Stomach (tissue), 4 donors: ENCODE measurements at regions not wholly inside any gene's neighbourhood (a gene's known extent, or its start where the extent isn't known, plus 50 kb on each side); places are given as distances from the start of the nearest gene placed in this dataset.

Experiments used
- POLR2A ChIP-seq, 4 donors: fragments of 450-650 bp; IDR thresholded peaks; one replicate each; pipeline ENCODE4 v1.6.1; 2016; ENCODE audit warnings: antibody characterized with exemption in 4 of 4, control low read depth in 2 of 4, mild to moderate bottlenecking in 1 of 4, moderate library complexity in 1 of 4
- TF ChIP-seq, protein P1 (sequence below), 7 experiments: fragments of 450-650 bp in 4 of 7; fragments of 200-600 bp in 3 of 7; sonication (generic) in 3 of 7; IDR thresholded peaks; one replicate each; pipeline ENCODE4 v1.5.1; 2016 to 2019; ENCODE audit warnings: antibody characterized with exemption in 7 of 7, control low read depth in 2 of 7, mild to moderate bottlenecking in 1 of 7

DNA sequence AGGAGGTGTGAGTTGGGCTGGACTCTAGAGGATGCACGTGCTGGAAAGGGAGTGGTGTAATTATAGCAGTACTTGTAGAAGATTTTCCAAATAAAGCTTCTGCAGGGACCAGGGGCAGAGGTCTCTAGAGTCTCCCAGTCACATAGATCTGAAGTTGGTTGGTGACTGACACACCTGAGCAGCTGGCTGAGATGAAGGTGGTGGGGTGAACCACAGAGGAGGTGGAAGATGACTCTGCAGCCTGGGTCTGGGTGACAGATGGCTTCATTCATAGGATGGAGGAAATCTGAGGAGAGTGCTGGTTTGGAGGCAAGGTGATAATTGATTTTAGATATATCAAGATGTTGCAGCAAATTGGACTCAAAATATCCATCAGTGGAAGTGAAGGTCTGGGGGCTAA is 178.9 kb upstream of the IVNS1ABP start:
- TF ChIP-seq, protein P1, sequence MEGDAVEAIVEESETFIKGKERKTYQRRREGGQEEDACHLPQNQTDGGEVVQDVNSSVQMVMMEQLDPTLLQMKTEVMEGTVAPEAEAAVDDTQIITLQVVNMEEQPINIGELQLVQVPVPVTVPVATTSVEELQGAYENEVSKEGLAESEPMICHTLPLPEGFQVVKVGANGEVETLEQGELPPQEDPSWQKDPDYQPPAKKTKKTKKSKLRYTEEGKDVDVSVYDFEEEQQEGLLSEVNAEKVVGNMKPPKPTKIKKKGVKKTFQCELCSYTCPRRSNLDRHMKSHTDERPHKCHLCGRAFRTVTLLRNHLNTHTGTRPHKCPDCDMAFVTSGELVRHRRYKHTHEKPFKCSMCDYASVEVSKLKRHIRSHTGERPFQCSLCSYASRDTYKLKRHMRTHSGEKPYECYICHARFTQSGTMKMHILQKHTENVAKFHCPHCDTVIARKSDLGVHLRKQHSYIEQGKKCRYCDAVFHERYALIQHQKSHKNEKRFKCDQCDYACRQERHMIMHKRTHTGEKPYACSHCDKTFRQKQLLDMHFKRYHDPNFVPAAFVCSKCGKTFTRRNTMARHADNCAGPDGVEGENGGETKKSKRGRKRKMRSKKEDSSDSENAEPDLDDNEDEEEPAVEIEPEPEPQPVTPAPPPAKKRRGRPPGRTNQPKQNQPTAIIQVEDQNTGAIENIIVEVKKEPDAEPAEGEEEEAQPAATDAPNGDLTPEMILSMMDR (IDR thresholded peaks at IDR 0.05), result no peak
- TF ChIP-seq POLR2A (IDR thresholded peaks at IDR 0.05), result no peak
